GM04503 (cell line): ENCODE measurements at regions not wholly inside any gene's neighbourhood (a gene's known extent, or its start where the extent isn't known, plus 50 kb on each side); places are given as distances from the start of the nearest gene placed in this dataset.
"Not testable (repeated sequence)": the region's sequence is repeated elsewhere in the genome, so short reads cannot be mapped to it uniquely, and the experiment has no call there.

ENCODE experiments used
- DNase-seq: peaks from one replicate; pipeline ENCODE4 v3.0.0-alpha.2; 2012; ENCODE audit warnings: low read depth

GRCh38 chr4:81314897-81315470 is 100.0 kb upstream of the PRKG2 start:
- DNase-seq, result peak; percentile 21

- DNase-seq, result peak; percentile 42
These were observed 99.3 kb upstream of the PRKG2 start for GRCh38 chr4:81314196-81314896.

GRCh38 chr4:81307991-81308390 is 93.0 kb upstream of the PRKG2 start:
- DNase-seq, result no peak

GRCh38 chr4:81304871-81305270 is 89.8 kb upstream of the PRKG2 start:
- DNase-seq, result no peak

GRCh38 chr4:81300352-81300751 is 85.3 kb upstream of the PRKG2 start:
- not testable (repeated sequence) for DNase-seq

GRCh38 chr4:81290813-81291212 is 75.8 kb upstream of the PRKG2 start:
- no peak for DNase-seq

- no peak for DNase-seq
These were observed 72.1 kb upstream of the PRKG2 start for GRCh38 chr4:81287101-81287500.

GRCh38 chr4:81282131-81282530 is 67.1 kb upstream of the PRKG2 start:
- DNase-seq, result no peak

GRCh38 chr4:81274460-81274859 is 59.4 kb upstream of the PRKG2 start:
- DNase-seq, result no peak

GRCh38 chr4:81272671-81273070 is 57.6 kb upstream of the PRKG2 start:
- DNase-seq, result no peak
